ENCODE measurements at regions not wholly inside any gene's neighbourhood (a gene's known extent, or its start where the extent isn't known, plus 50 kb on each side); places are given as distances from the start of the nearest gene placed in this dataset.

DNA sequence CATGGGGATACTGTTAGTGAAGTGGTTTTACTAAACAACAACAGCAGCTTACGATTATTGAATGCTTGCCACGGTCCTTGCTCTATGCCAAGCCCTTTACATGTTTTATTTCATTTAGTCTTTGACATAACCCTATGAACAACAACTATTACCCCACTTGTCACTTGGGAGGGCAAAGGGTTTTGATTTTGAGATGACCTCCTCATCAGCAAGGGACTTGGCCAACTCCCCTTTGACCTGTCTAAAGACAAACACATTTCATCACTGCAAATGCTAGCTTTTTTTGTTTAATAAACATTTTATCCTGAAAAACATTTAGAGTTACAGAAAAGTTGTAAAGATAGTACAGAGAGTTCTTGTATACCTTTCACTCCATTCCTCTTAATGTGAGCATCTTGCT, 152.5 kb upstream of the WNT4 start:
- TF ChIP-seq, protein P1, sequence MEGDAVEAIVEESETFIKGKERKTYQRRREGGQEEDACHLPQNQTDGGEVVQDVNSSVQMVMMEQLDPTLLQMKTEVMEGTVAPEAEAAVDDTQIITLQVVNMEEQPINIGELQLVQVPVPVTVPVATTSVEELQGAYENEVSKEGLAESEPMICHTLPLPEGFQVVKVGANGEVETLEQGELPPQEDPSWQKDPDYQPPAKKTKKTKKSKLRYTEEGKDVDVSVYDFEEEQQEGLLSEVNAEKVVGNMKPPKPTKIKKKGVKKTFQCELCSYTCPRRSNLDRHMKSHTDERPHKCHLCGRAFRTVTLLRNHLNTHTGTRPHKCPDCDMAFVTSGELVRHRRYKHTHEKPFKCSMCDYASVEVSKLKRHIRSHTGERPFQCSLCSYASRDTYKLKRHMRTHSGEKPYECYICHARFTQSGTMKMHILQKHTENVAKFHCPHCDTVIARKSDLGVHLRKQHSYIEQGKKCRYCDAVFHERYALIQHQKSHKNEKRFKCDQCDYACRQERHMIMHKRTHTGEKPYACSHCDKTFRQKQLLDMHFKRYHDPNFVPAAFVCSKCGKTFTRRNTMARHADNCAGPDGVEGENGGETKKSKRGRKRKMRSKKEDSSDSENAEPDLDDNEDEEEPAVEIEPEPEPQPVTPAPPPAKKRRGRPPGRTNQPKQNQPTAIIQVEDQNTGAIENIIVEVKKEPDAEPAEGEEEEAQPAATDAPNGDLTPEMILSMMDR (IDR thresholded peaks at IDR 0.05; ENCODE audit: low read depth, low read length, poor library complexity, severe bottlenecking), result no peak
- TF ChIP-seq EZH2phosphoT487 (IDR thresholded peaks at IDR 0.05; ENCODE audit: borderline replicate concordance, low read length), result no peak
